Spleen (tissue), 11 donors: ENCODE measurements at regions not wholly inside any gene's neighbourhood (a gene's known extent, or its start where the extent isn't known, plus 50 kb on each side); places are given as distances from the start of the nearest gene placed in this dataset.
"Not testable (repeated sequence)": the region's sequence is repeated elsewhere in the genome, so short reads cannot be mapped to it uniquely, and the experiment has no call there.

Experiments used
- DNase-seq: peaks from one replicate; pipeline ENCODE4 v3.0.0-alpha.2; 2020
- H3K27ac ChIP-seq, 8 donors: fragments of 200-600 bp; sonication (generic) in 7 of 8; 1 replicate in 4 of 8; 2 replicates in 4 of 8; pipeline versions ENCODE4 v1.5.0 to v1.8.0; 2016 to 2021; ENCODE audit warnings: inconsistent platforms in 4 of 8, mild to moderate bottlenecking in 4 of 8, moderate library complexity in 1 of 8
- H3K27me3 ChIP-seq, 7 donors: fragments of 200-600 bp; sonication (generic) in 6 of 7; replicated peaks in 1 of 7; 1 replicate in 4 of 7; 2 replicates in 3 of 7; pipeline versions ENCODE4 v1.5.0 to v1.8.0; 2016 to 2021; ENCODE audit warnings: inconsistent platforms in 3 of 7, mild to moderate bottlenecking in 1 of 7
- H3K36me3 ChIP-seq, 6 donors: fragments of 200-600 bp; sonication (generic) in 5 of 6; 1 replicate in 4 of 6; 2 replicates in 2 of 6; pipeline versions ENCODE4 v1.5.0 to v1.8.0; 2016 to 2021; ENCODE audit warnings: inconsistent platforms in 2 of 6
- H3K4me1 ChIP-seq, 6 donors: fragments of 200-600 bp; sonication (generic) in 5 of 6; 1 replicate in 3 of 6; 2 replicates in 3 of 6; pipeline versions ENCODE4 v1.5.0 to v1.8.0; 2016 to 2021; ENCODE audit warnings: inconsistent platforms in 3 of 6
- H3K4me3 ChIP-seq, 8 donors: fragments of 200-600 bp; sonication (generic) in 7 of 8; 1 replicate in 4 of 8; 2 replicates in 4 of 8; pipeline versions ENCODE4 v1.5.0 to v1.8.0; 2016 to 2021; ENCODE audit warnings: inconsistent platforms in 4 of 8, mild to moderate bottlenecking in 4 of 8, moderate library complexity in 2 of 8
- H3K9me3 ChIP-seq, 8 donors: fragments of 200-600 bp; sonication (generic) in 7 of 8; 1 replicate in 4 of 8; 2 replicates in 4 of 8; pipeline versions ENCODE4 v1.5.0 to v1.8.0; 2016 to 2021; ENCODE audit warnings: inconsistent platforms in 4 of 8
- CTCF ChIP-seq, 11 experiments: fragments of 200-600 bp in 7 of 11; fragments of 450-650 bp in 4 of 11; sonication (generic) in 4 of 11; IDR thresholded peaks in 8 of 11; conservative IDR thresholded peaks in 3 of 11; 1 replicate in 7 of 11; 2 replicates in 4 of 11; pipeline versions ENCODE4 v1.4.0 to v1.8.0; 2016 to 2021; ENCODE audit warnings: antibody characterized with exemption in 11 of 11, inconsistent platforms in 4 of 11, mild to moderate bottlenecking in 1 of 11
- POLR2A ChIP-seq, 3 donors: fragments of 450-650 bp; IDR thresholded peaks; one replicate each; pipeline ENCODE4 v1.5.1; 2017; ENCODE audit warnings: antibody characterized with exemption in 3 of 3, mild to moderate bottlenecking in 1 of 3
- POLR2AphosphoS5 ChIP-seq, 3 donors: sonication (generic); formaldehyde crosslinking; IDR thresholded peaks; one replicate each; pipeline ENCODE4 v1.5.1; 2017; ENCODE audit warnings: antibody characterized with exemption in 3 of 3
- WGBS, 5 donors: extraction: QIAGEN DNeasy Blood & Tissue Kit in 3 of 5; methylation state at CpG; one replicate each; pipeline versions ENCODE4 v1.1.5 to v1.1.7; 2013 to 2018; 5-methylcytosine and 5-hydroxymethylcytosine counted together
- intact Hi-C: fragments of 100-400 bp; cut with DNase I; formaldehyde crosslinking; loops from one replicate; pipeline ENCODE4 v1.15.0; 2023; ENCODE audit warnings: low total_unique reads
- donor health status: healthy with polysubstance abuse.
- donor health status: DM: no; HTN: no; CAD: no; lungs with moderate emphysema.
- donor health status: DM: no; HTN: no; CAD: no.
- donor health status: Bipolar disorder and iron deficiency.
- donor health status: healthy.
- donor health status: DM: no; HTN: no; CAD: no.
- donor health status: DM: yes; HTN: yes; CAD: no.

GRCh38 chr1:238710697-238711096, 675.7 kb upstream of the CHRM3 start:
- WGBS, 5 donors: 70 to 88% (median 73%) methylated on average over 2 of the region's 2 CpGs

GRCh38 chr1:238701024-238701423, 685.3 kb upstream of the CHRM3 start:
- intact Hi-C loops: no loop called here
- DNase-seq: no peak
- H3K27me3 ChIP-seq: no peaks in the 10 kb centered on the region
- WGBS, 5 donors: 92 to 95% (median 93%) methylated on average over 5 of the region's 5 CpGs
- H3K4me3 ChIP-seq: no peak overlapping the region
- H3K27ac ChIP-seq: no peak overlapping the region
- H3K9me3 ChIP-seq: peaks cover 0 to 9% (median 0%) of the 10 kb centered on the region in 8 donors
- H3K36me3 ChIP-seq: no peaks in the 10 kb centered on the region
- no peaks in the 10 kb centered on the region for H3K4me1 ChIP-seq
- TF ChIP-seq POLR2AphosphoS5 (IDR thresholded peaks at IDR 0.05): no peak

More at GRCh38 chr1:238710697-238711096, 675.7 kb upstream of the CHRM3 start:
- DNase-seq: no peak
- Histone ChIP-seq H3K9me3 (peaks cover 0 to 11% (median 2%) of the 10 kb centered on the region in 8 donors), H3K4me3 (no peak overlapping the region), H3K36me3 (no peaks in the 10 kb centered on the region), H3K4me1 (no peaks in the 10 kb centered on the region), H3K27ac (no peak overlapping the region), H3K27me3 (no peaks in the 10 kb centered on the region)
- TF ChIP-seq POLR2AphosphoS5 (IDR thresholded peaks at IDR 0.05) (no peak), POLR2A (IDR thresholded peaks at IDR 0.05) (no peak), CTCF (IDR thresholded peaks at IDR 0.05 in 8 of 11, conservative IDR thresholded peaks at IDR 0.05 in 3 of 11) (no peak)
- intact Hi-C loops: no loop called here

GRCh38 chr1:238690415-238690814, 696.0 kb upstream of the CHRM3 start:
- Histone ChIP-seq H3K4me1 (no peaks in the 10 kb centered on the region), H3K36me3 (no peaks in the 10 kb centered on the region), H3K4me3 (no peak overlapping the region), H3K27me3 (no peaks in the 10 kb centered on the region), H3K27ac (no peak overlapping the region), H3K9me3 (peaks cover 0 to 3% (median 0%) of the 10 kb centered on the region in 8 donors)
- intact Hi-C loops: no loop called here
- TF ChIP-seq POLR2AphosphoS5 (IDR thresholded peaks at IDR 0.05) (no peak), POLR2A (IDR thresholded peaks at IDR 0.05) (no peak), CTCF (IDR thresholded peaks at IDR 0.05 in 8 of 11, conservative IDR thresholded peaks at IDR 0.05 in 3 of 11) (no peak)
- no peak for DNase-seq

- H3K36me3 ChIP-seq, intact Hi-C loops, H3K4me1 ChIP-seq, H3K4me3 ChIP-seq, H3K27ac ChIP-seq, H3K27me3 ChIP-seq: not testable (repeated sequence)
- peak; percentile 59 for DNase-seq
- H3K9me3 ChIP-seq: peaks cover 0 to 21% (median 3%) of the 10 kb centered on the region in 8 donors
- WGBS, 5 donors: 91 to 96% (median 94%) methylated on average over 16 to 27 of the region's 27 CpGs
Observed at GRCh38 chr1:238684576-238684975, 701.8 kb upstream of the CHRM3 start.

GRCh38 chr1:238681451-238681850, 704.9 kb upstream of the CHRM3 start:
- H3K4me3 ChIP-seq: no peak overlapping the region
- H3K4me1 ChIP-seq: no peaks in the 10 kb centered on the region
- intact Hi-C loops: no loop called here
- TF ChIP-seq CTCF (IDR thresholded peaks at IDR 0.05 in 8 of 11, conservative IDR thresholded peaks at IDR 0.05 in 3 of 11) (no peak), POLR2A (IDR thresholded peaks at IDR 0.05) (no peak), POLR2AphosphoS5 (IDR thresholded peaks at IDR 0.05) (no peak)
- H3K9me3 ChIP-seq: peaks cover 0 to 21% (median 3%) of the 10 kb centered on the region in 8 donors
- whole genome bisulfite sequencing, 5 donors: 86 to 91% (median 89%) methylated on average over 4 of the region's 4 CpGs
- DNase-seq: no peak
- no peaks in the 10 kb centered on the region for H3K36me3 ChIP-seq
- H3K27me3 ChIP-seq: no peaks in the 10 kb centered on the region
- H3K27ac ChIP-seq: no peak overlapping the region
